GM12878 (cell line): ENCODE measurements at regions not wholly inside any gene's neighbourhood (a gene's known extent, or its start where the extent isn't known, plus 50 kb on each side); places are given as distances from the start of the nearest gene placed in this dataset.

Experiments
- CBX5 ChIP-seq: sonication (generic); IDR thresholded peaks from 2 replicates; pipeline ENCODE4 v1.6.1; 2016; ENCODE audit warnings: low read depth, moderate library complexity, mild to moderate bottlenecking, inconsistent platforms
- CHD1 ChIP-seq: IDR thresholded peaks from 2 replicates; pipeline ENCODE4 v1.6.1; 2012; ENCODE audit warnings: low read depth, low read length, improper control_type of control experiment
- DPF2 ChIP-seq: fragments of 450-650 bp; IDR thresholded peaks from 2 replicates; pipeline ENCODE4 v1.6.1; 2017; ENCODE audit warnings: mild to moderate bottlenecking
- EP300 ChIP-seq, 2 experiments: fragments of 150-350 bp in 1 of 2; IDR thresholded peaks; 2 replicates each; pipeline ENCODE4 v1.6.1; 2011 to 2012; ENCODE audit warnings: low read depth in 2 of 2, low read length in 2 of 2, borderline replicate concordance in 1 of 2, improper control_type of control experiment in 1 of 2, inconsistent platforms in 1 of 2; ENCODE audit not compliant: control insufficient read depth in 1 of 2
- EZH2 ChIP-seq: IDR thresholded peaks from 2 replicates; pipeline ENCODE4 v1.6.1; 2012; ENCODE audit warnings: low read depth, mild to moderate bottlenecking, control low read depth, inconsistent platforms, low read length, borderline replicate concordance; ENCODE audit not compliant: control insufficient read depth
- JUND ChIP-seq: IDR thresholded peaks from 2 replicates; pipeline ENCODE4 v1.6.1; 2012; ENCODE audit warnings: low read depth, mild to moderate bottlenecking, low read length, improper control_type of control experiment, moderate library complexity
- MEF2A ChIP-seq: IDR thresholded peaks from 2 replicates; pipeline ENCODE4 v1.6.1; 2011; ENCODE audit warnings: low read depth, mild to moderate bottlenecking, low read length, moderate library complexity; ENCODE audit not compliant: insufficient read depth
- POLR2A ChIP-seq: IDR thresholded peaks from 2 replicates; pipeline ENCODE4 v1.6.1; 2011; ENCODE audit warnings: low read depth, mild to moderate bottlenecking, low read length
- RBBP5 ChIP-seq: fragments of 200-600 bp; sonication (generic); conservative IDR thresholded peaks from 2 replicates; pipeline ENCODE4 v1.6.1; 2016
- SMC3 ChIP-seq: IDR thresholded peaks from 2 replicates; pipeline ENCODE4 v1.6.1; 2011; ENCODE audit warnings: low read length, improper control_type of control experiment, borderline replicate concordance
- TF ChIP-seq, protein P1 (sequence below): fragments of 450-650 bp; IDR thresholded peaks from 2 replicates; pipeline ENCODE4 v1.6.1; 2017; ENCODE audit warnings: mild to moderate bottlenecking
- TF ChIP-seq, protein P2 (sequence below): IDR thresholded peaks from 2 replicates; pipeline ENCODE4 v1.6.1; 2011; ENCODE audit warnings: low read depth, low read length, improper control_type of control experiment, borderline replicate concordance
- TF ChIP-seq, protein P3 (sequence below), 3 experiments: IDR thresholded peaks in 2 of 3; conservative IDR thresholded peaks in 1 of 3; 2 replicates each; pipeline ENCODE4 v1.5.1; 2011; ENCODE audit warnings: low read depth in 3 of 3, low read length in 3 of 3, mild to moderate bottlenecking in 3 of 3, control low read depth in 2 of 3, moderate library complexity in 2 of 3, inconsistent platforms in 1 of 3, mixed read lengths in 1 of 3; ENCODE audit not compliant: control insufficient read depth in 2 of 3, insufficient read depth in 1 of 3; ENCODE audit errors: extremely low read depth in 1 of 3

DNA sequence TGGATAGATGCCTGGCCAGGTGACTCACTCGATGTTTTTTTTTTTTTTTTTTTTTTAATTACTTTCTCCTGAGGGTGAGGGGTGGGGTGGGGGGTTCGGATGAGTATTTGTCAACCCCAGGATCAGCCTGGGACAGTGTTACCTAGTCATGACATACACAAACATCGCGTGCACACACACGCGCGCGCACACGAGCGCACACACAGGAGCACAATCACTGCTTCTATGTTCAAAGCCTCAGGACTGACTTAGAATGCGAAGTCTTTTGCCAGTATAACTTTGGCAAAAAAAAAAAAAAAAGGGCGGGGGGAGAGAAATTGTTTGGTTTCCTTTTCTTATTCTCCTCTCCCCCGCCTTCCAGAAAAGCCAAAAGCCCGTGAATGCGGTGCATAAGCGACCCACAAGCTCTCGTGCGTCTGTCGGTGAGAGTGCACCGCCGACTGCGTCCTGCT lies 115.0 kb upstream of the TEX13C start:
- TF ChIP-seq JUND (no peak), DPF2 (no peak), CBX5 (no peak), CHD1 (no peak), POLR2A (no peak), RBBP5 (no peak), EZH2 (no peak), SMC3 (no peak), EP300 (IDR thresholded peaks at IDR 0.05; ENCODE audit: borderline replicate concordance in 1 of 2, control insufficient read depth in 1 of 2, low read depth in 2 of 2, low read length in 2 of 2) (no peak), MEF2A (no peak)
- TF ChIP-seq, protein P1, sequence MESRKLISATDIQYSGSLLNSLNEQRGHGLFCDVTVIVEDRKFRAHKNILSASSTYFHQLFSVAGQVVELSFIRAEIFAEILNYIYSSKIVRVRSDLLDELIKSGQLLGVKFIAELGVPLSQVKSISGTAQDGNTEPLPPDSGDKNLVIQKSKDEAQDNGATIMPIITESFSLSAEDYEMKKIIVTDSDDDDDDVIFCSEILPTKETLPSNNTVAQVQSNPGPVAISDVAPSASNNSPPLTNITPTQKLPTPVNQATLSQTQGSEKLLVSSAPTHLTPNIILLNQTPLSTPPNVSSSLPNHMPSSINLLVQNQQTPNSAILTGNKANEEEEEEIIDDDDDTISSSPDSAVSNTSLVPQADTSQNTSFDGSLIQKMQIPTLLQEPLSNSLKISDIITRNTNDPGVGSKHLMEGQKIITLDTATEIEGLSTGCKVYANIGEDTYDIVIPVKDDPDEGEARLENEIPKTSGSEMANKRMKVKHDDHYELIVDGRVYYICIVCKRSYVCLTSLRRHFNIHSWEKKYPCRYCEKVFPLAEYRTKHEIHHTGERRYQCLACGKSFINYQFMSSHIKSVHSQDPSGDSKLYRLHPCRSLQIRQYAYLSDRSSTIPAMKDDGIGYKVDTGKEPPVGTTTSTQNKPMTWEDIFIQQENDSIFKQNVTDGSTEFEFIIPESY: no peak
- TF ChIP-seq, protein P2, sequence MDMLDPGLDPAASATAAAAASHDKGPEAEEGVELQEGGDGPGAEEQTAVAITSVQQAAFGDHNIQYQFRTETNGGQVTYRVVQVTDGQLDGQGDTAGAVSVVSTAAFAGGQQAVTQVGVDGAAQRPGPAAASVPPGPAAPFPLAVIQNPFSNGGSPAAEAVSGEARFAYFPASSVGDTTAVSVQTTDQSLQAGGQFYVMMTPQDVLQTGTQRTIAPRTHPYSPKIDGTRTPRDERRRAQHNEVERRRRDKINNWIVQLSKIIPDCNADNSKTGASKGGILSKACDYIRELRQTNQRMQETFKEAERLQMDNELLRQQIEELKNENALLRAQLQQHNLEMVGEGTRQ: no peak
- TF ChIP-seq, protein P3, sequence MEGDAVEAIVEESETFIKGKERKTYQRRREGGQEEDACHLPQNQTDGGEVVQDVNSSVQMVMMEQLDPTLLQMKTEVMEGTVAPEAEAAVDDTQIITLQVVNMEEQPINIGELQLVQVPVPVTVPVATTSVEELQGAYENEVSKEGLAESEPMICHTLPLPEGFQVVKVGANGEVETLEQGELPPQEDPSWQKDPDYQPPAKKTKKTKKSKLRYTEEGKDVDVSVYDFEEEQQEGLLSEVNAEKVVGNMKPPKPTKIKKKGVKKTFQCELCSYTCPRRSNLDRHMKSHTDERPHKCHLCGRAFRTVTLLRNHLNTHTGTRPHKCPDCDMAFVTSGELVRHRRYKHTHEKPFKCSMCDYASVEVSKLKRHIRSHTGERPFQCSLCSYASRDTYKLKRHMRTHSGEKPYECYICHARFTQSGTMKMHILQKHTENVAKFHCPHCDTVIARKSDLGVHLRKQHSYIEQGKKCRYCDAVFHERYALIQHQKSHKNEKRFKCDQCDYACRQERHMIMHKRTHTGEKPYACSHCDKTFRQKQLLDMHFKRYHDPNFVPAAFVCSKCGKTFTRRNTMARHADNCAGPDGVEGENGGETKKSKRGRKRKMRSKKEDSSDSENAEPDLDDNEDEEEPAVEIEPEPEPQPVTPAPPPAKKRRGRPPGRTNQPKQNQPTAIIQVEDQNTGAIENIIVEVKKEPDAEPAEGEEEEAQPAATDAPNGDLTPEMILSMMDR (IDR thresholded peaks at IDR 0.05 in 2 of 3, conservative IDR thresholded peaks at IDR 0.05 in 1 of 3; ENCODE audit: control insufficient read depth in 2 of 3, extremely low read depth in 1 of 3, insufficient read depth in 1 of 3, low read depth in 3 of 3, low read length in 3 of 3): no peak
